ENCODE measurements at regions not wholly inside any gene's neighbourhood (a gene's known extent, or its start where the extent isn't known, plus 50 kb on each side); places are given as distances from the start of the nearest gene placed in this dataset.

DNA sequence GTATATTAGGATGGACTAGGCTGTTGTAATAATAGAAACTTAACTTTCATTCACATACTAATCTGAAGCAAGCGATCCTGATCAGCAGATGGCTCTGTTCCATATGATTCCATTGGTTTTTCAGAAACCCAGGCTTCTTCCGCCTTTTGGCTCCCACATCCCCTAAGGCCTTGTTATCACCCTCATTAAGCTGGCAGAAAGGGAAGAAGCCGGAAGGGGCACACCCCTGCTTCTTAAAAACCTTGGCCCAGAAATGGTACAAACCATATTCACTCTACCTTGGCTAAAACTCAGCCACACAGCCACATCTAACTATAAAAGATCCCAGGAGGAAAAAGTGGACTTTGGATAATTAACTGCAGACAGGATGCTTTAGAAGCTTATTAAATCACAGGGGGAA, 329.2 kb downstream of the PCNX1 start:
- Histone ChIP-seq H4K20me1 (ENCODE audit: insufficient read depth) (no peaks in the 10 kb centered on the region), H3K9me3 (ENCODE audit: low read length) (no peaks in the 10 kb centered on the region), H3K9ac (ENCODE audit: low read length) (no peak overlapping the region), H3K4me3 (ENCODE audit: low read length) (no peak overlapping the region), H3K4me2 (ENCODE audit: low read length) (no peak overlapping the region), H3F3A (ENCODE audit: insufficient read depth, low read length, poor library complexity, severe bottlenecking) (no peaks in the 10 kb centered on the region), H3K9me2 (ENCODE audit: insufficient read depth, low read length) (no peaks in the 10 kb centered on the region), H3K27me3 (ENCODE audit: insufficient read depth, low read depth, low read length) (no peaks in the 10 kb centered on the region), H3K36me3 (ENCODE audit: insufficient read depth, low read length) (no peaks in the 10 kb centered on the region), H2AFZ (ENCODE audit: low read depth, low read length) (no peak overlapping the region), H3K79me2 (replicated peaks; ENCODE audit: insufficient read depth, low read length) (no peaks in the 10 kb centered on the region), H3K27ac (ENCODE audit: low read length) (no peak overlapping the region)
- TF ChIP-seq MXI1 (conservative IDR thresholded peaks at IDR 0.05; ENCODE audit: poor library complexity, severe bottlenecking) (no peak), POLR2AphosphoS5 (IDR thresholded peaks at IDR 0.05) (no peak), RAD21 (conservative IDR thresholded peaks at IDR 0.05) (no peak), TAF1 (IDR thresholded peaks at IDR 0.05; ENCODE audit: low read depth) (no peak), SMC3 (conservative IDR thresholded peaks at IDR 0.05; ENCODE audit: poor library complexity) (no peak), EZH2 (IDR thresholded peaks at IDR 0.05; ENCODE audit: borderline replicate concordance, insufficient read depth, low read length, poor library complexity, severe bottlenecking) (no peak), EP300 (conservative IDR thresholded peaks at IDR 0.05; ENCODE audit: poor library complexity, severe bottlenecking) (no peak)
- TF ChIP-seq, protein P1, sequence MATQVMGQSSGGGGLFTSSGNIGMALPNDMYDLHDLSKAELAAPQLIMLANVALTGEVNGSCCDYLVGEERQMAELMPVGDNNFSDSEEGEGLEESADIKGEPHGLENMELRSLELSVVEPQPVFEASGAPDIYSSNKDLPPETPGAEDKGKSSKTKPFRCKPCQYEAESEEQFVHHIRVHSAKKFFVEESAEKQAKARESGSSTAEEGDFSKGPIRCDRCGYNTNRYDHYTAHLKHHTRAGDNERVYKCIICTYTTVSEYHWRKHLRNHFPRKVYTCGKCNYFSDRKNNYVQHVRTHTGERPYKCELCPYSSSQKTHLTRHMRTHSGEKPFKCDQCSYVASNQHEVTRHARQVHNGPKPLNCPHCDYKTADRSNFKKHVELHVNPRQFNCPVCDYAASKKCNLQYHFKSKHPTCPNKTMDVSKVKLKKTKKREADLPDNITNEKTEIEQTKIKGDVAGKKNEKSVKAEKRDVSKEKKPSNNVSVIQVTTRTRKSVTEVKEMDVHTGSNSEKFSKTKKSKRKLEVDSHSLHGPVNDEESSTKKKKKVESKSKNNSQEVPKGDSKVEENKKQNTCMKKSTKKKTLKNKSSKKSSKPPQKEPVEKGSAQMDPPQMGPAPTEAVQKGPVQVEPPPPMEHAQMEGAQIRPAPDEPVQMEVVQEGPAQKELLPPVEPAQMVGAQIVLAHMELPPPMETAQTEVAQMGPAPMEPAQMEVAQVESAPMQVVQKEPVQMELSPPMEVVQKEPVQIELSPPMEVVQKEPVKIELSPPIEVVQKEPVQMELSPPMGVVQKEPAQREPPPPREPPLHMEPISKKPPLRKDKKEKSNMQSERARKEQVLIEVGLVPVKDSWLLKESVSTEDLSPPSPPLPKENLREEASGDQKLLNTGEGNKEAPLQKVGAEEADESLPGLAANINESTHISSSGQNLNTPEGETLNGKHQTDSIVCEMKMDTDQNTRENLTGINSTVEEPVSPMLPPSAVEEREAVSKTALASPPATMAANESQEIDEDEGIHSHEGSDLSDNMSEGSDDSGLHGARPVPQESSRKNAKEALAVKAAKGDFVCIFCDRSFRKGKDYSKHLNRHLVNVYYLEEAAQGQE (IDR thresholded peaks at IDR 0.05; ENCODE audit: borderline replicate concordance): no peak
- TF ChIP-seq, protein P2, sequence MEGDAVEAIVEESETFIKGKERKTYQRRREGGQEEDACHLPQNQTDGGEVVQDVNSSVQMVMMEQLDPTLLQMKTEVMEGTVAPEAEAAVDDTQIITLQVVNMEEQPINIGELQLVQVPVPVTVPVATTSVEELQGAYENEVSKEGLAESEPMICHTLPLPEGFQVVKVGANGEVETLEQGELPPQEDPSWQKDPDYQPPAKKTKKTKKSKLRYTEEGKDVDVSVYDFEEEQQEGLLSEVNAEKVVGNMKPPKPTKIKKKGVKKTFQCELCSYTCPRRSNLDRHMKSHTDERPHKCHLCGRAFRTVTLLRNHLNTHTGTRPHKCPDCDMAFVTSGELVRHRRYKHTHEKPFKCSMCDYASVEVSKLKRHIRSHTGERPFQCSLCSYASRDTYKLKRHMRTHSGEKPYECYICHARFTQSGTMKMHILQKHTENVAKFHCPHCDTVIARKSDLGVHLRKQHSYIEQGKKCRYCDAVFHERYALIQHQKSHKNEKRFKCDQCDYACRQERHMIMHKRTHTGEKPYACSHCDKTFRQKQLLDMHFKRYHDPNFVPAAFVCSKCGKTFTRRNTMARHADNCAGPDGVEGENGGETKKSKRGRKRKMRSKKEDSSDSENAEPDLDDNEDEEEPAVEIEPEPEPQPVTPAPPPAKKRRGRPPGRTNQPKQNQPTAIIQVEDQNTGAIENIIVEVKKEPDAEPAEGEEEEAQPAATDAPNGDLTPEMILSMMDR (IDR thresholded peaks at IDR 0.05; ENCODE audit: poor library complexity, severe bottlenecking): no peak

DNA sequence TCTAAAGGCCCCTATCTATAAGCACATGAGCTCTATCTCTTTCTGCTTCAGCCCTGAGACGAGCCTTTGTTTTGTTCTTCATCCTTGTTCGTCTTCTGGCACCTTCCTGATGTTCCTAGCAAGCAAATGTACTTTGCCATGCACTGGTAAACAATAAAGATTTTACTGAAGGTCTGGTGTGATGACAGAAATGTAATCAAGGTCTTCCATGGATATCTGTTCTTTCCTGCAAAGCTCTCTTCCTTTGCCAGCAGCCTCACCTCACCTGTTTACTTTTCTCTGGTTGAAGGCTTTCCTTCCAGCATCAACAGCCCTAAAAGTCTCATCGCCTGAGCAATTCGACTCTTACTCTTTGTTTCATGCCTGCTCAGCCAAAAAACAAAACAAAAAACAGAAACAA, 330.3 kb downstream of the PCNX1 start:
- no peak overlapping the region for H3K27ac ChIP-seq (ENCODE audit: low read length)
- no peak overlapping the region for H2AFZ ChIP-seq (ENCODE audit: low read depth, low read length)
- TF ChIP-seq, protein P2 (IDR thresholded peaks at IDR 0.05; ENCODE audit: poor library complexity, severe bottlenecking): no peak
- no peak for TF ChIP-seq EZH2 (IDR thresholded peaks at IDR 0.05; ENCODE audit: borderline replicate concordance, insufficient read depth, low read length, poor library complexity, severe bottlenecking)
- no peak for TF ChIP-seq TAF1 (IDR thresholded peaks at IDR 0.05; ENCODE audit: low read depth)
- TF ChIP-seq RAD21 (conservative IDR thresholded peaks at IDR 0.05): no peak
- TF ChIP-seq POLR2AphosphoS5 (IDR thresholded peaks at IDR 0.05): no peak
- TF ChIP-seq EP300 (conservative IDR thresholded peaks at IDR 0.05; ENCODE audit: poor library complexity, severe bottlenecking): no peak
- TF ChIP-seq, protein P1 (IDR thresholded peaks at IDR 0.05; ENCODE audit: borderline replicate concordance): no peak
- TF ChIP-seq SMC3 (conservative IDR thresholded peaks at IDR 0.05; ENCODE audit: poor library complexity): no peak
- no peak for TF ChIP-seq MXI1 (conservative IDR thresholded peaks at IDR 0.05; ENCODE audit: poor library complexity, severe bottlenecking)
- H3K27me3 ChIP-seq (ENCODE audit: insufficient read depth, low read depth, low read length): no peaks in the 10 kb centered on the region
- H3K4me3 ChIP-seq (ENCODE audit: low read length): no peak overlapping the region
- no peak overlapping the region for H3K9ac ChIP-seq (ENCODE audit: low read length)
- H3K79me2 ChIP-seq (replicated peaks; ENCODE audit: insufficient read depth, low read length): no peaks in the 10 kb centered on the region
- no peaks in the 10 kb centered on the region for H4K20me1 ChIP-seq (ENCODE audit: insufficient read depth)
- H3K9me2 ChIP-seq (ENCODE audit: insufficient read depth, low read length): no peaks in the 10 kb centered on the region
- H3K9me3 ChIP-seq (ENCODE audit: low read length): no peaks in the 10 kb centered on the region
- no peaks in the 10 kb centered on the region for H3K36me3 ChIP-seq (ENCODE audit: insufficient read depth, low read length)
- no peak overlapping the region for H3K4me2 ChIP-seq (ENCODE audit: low read length)
- no peaks in the 10 kb centered on the region for H3F3A ChIP-seq (ENCODE audit: insufficient read depth, low read length, poor library complexity, severe bottlenecking)
